SK-N-SH treated with all-trans-retinoic acid at 6 μM for 48 hours (cell line): ENCODE measurements at regions not wholly inside any gene's neighbourhood (a gene's known extent, or its start where the extent isn't known, plus 50 kb on each side); places are given as distances from the start of the nearest gene placed in this dataset.

Source experiments
- ATAC-seq: fragments of 200-7000 bp; cut with Tn5 transposase; 3 replicates; pipeline ENCODE4 v1.9.1; 2020; ENCODE audit warnings: mild to moderate bottlenecking, moderate library complexity
- ARNTL ChIP-seq: fragments of 450-650 bp; formaldehyde crosslinking; IDR thresholded peaks from 2 replicates; pipeline ENCODE4 v1.5.0; 2020; ENCODE audit warnings: low read depth, mild to moderate bottlenecking, moderate library complexity, borderline replicate concordance
- BACH2 ChIP-seq: fragments of 250-450 bp; sonication (Bioruptor Pico); IDR thresholded peaks from 2 replicates; pipeline ENCODE4 v1.9.0; 2021; ENCODE audit warnings: mild to moderate bottlenecking, borderline replicate concordance
- CSDC2 ChIP-seq: fragments of 250-450 bp; sonication (Bioruptor Pico); IDR thresholded peaks from 2 replicates; pipeline ENCODE4 v1.5.0; 2020; ENCODE audit warnings: mild to moderate bottlenecking, moderate library complexity
- CSRNP3 ChIP-seq: fragments of 250-450 bp; sonication (Bioruptor Pico); IDR thresholded peaks from 2 replicates; pipeline ENCODE4 v1.5.1; 2021; ENCODE audit warnings: mild to moderate bottlenecking, moderate library complexity
- ESRRG ChIP-seq: fragments of 250-450 bp; sonication (Bioruptor Pico); IDR thresholded peaks from 2 replicates; pipeline ENCODE4 v1.6.1; 2021; ENCODE audit warnings: mild to moderate bottlenecking
- GLIS3 ChIP-seq: fragments of 250-450 bp; sonication (Bioruptor Pico); IDR thresholded peaks from 2 replicates; pipeline ENCODE4 v1.5.0; 2020; ENCODE audit warnings: mild to moderate bottlenecking, moderate library complexity
- ISL1 ChIP-seq: fragments of 250-450 bp; sonication (Bioruptor Pico); IDR thresholded peaks from 2 replicates; pipeline ENCODE4 v2.1.2; 2022; ENCODE audit warnings: mild to moderate bottlenecking, moderate library complexity
- OSR1 ChIP-seq: fragments of 250-450 bp; sonication (Bioruptor Pico); IDR thresholded peaks from 2 replicates; pipeline ENCODE4 v1.8.0; 2022; ENCODE audit warnings: moderate library complexity, mild to moderate bottlenecking, inconsistent platforms
- PPARA ChIP-seq: fragments of 250-450 bp; sonication (Bioruptor Pico); IDR thresholded peaks from 2 replicates; pipeline ENCODE4 v1.5.0; 2020; ENCODE audit warnings: mild to moderate bottlenecking, borderline replicate concordance
- RARB ChIP-seq: fragments of 250-450 bp; sonication (Bioruptor Pico); IDR thresholded peaks from 2 replicates; pipeline ENCODE4 v1.8.0; 2021; ENCODE audit warnings: mild to moderate bottlenecking, moderate library complexity
- SNAI2 ChIP-seq: fragments of 250-450 bp; sonication (Bioruptor Pico); IDR thresholded peaks from 2 replicates; pipeline ENCODE4 v1.5.0; 2020; ENCODE audit warnings: mild to moderate bottlenecking, moderate library complexity
- TCF4 ChIP-seq: fragments of 250-450 bp; sonication (Bioruptor Pico); IDR thresholded peaks from 2 replicates; pipeline ENCODE4 v1.8.0; 2021; ENCODE audit warnings: mild to moderate bottlenecking, moderate library complexity, borderline replicate concordance
- TOX ChIP-seq: fragments of 250-450 bp; sonication (Bioruptor Pico); IDR thresholded peaks from 2 replicates; pipeline ENCODE4 v1.8.0; 2021; ENCODE audit warnings: mild to moderate bottlenecking, moderate library complexity, borderline replicate concordance
- TSHZ2 ChIP-seq: fragments of 250-450 bp; sonication (Bioruptor Pico); IDR thresholded peaks from 2 replicates; pipeline ENCODE4 v1.5.0; 2020; ENCODE audit warnings: mild to moderate bottlenecking, moderate library complexity
- ZFP3 ChIP-seq: fragments of 250-450 bp; sonication (Bioruptor Pico); IDR thresholded peaks from 2 replicates; pipeline ENCODE4 v1.5.0; 2020; ENCODE audit warnings: mild to moderate bottlenecking, moderate library complexity
- ZFP30 ChIP-seq: fragments of 450-650 bp; formaldehyde crosslinking; IDR thresholded peaks from 2 replicates; pipeline ENCODE4 v1.5.0; 2022; ENCODE audit warnings: mild to moderate bottlenecking, moderate library complexity
- ZNF565 ChIP-seq: fragments of 450-650 bp; formaldehyde crosslinking; conservative IDR thresholded peaks from 2 replicates; pipeline ENCODE4 v1.5.0; 2020; ENCODE audit warnings: low read depth, mild to moderate bottlenecking, moderate library complexity
- ZNF70 ChIP-seq: fragments of 450-650 bp; formaldehyde crosslinking; IDR thresholded peaks from 2 replicates; pipeline ENCODE4 v1.5.0; 2020; ENCODE audit warnings: mild to moderate bottlenecking, moderate library complexity
- ZNF8 ChIP-seq: fragments of 450-650 bp; formaldehyde crosslinking; IDR thresholded peaks from 2 replicates; pipeline ENCODE4 v1.5.0; 2020; ENCODE audit warnings: mild to moderate bottlenecking, moderate library complexity
- TF ChIP-seq, protein P1 (sequence below): fragments of 250-450 bp; sonication (Bioruptor Pico); IDR thresholded peaks from 2 replicates; pipeline ENCODE4 v1.8.0; 2021; ENCODE audit warnings: low read depth, mild to moderate bottlenecking, moderate library complexity, borderline replicate concordance
- TF ChIP-seq, protein P2 (sequence below): fragments of 250-450 bp; sonication (Bioruptor Pico); IDR thresholded peaks from 2 replicates; pipeline ENCODE4 v1.5.1; 2020; ENCODE audit warnings: low read depth, mild to moderate bottlenecking, moderate library complexity
- TF ChIP-seq, protein P3 (sequence below): fragments of 250-450 bp; sonication (Bioruptor Pico); IDR thresholded peaks from 2 replicates; pipeline ENCODE4 v1.8.0; 2020; ENCODE audit warnings: mild to moderate bottlenecking, moderate library complexity, borderline replicate concordance

DNA sequence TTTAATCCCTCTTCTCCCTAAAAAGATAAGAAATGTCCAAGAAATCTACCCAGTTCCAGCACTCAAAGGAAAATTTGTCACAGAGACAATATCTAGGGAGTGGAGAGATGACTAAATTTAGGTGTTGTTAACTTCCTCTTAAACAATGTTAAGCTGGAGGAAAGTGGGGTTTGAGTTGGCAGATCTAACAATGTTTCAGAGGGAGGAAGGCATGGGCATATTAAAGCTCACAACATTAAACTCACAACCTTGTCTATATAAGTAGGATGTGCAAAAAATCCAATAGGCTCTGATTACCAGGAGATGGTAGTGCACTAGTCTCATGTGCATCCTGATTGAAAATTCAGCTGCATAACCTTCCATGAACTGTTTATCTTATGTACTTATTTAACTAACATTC lies 190.1 kb downstream of the BARHL2 start:
- no peak for ATAC-seq

GRCh38 chr1:90522432-90522831 lies 194.7 kb downstream of the BARHL2 start:
- no peak for ATAC-seq
- no peak for TF ChIP-seq BACH2 (CRISPR knock-in tag)
- TF ChIP-seq, protein P1, sequence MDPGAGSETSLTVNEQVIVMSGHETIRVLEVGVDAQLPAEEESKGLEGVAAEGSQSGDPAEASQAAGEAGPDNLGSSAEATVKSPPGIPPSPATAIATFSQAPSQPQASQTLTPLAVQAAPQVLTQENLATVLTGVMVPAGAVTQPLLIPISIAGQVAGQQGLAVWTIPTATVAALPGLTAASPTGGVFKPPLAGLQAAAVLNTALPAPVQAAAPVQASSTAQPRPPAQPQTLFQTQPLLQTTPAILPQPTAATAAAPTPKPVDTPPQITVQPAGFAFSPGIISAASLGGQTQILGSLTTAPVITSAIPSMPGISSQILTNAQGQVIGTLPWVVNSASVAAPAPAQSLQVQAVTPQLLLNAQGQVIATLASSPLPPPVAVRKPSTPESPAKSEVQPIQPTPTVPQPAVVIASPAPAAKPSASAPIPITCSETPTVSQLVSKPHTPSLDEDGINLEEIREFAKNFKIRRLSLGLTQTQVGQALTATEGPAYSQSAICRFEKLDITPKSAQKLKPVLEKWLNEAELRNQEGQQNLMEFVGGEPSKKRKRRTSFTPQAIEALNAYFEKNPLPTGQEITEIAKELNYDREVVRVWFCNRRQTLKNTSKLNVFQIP, result no peak
- TF ChIP-seq ESRRG (CRISPR knock-in tag), result no peak
- TF ChIP-seq TCF4 (CRISPR knock-in tag), result no peak
- no peak for TF ChIP-seq ISL1 (CRISPR knock-in tag)
- no peak for TF ChIP-seq ZFP30
- no peak for TF ChIP-seq ZFP3 (CRISPR knock-in tag)
- TF ChIP-seq OSR1 (CRISPR knock-in tag), result no peak
- no peak for TF ChIP-seq PPARA (CRISPR knock-in tag)
- no peak for TF ChIP-seq ZNF565 (CRISPR knock-in tag)
- no peak for TF ChIP-seq TSHZ2 (CRISPR knock-in tag)
- TF ChIP-seq, protein P2, sequence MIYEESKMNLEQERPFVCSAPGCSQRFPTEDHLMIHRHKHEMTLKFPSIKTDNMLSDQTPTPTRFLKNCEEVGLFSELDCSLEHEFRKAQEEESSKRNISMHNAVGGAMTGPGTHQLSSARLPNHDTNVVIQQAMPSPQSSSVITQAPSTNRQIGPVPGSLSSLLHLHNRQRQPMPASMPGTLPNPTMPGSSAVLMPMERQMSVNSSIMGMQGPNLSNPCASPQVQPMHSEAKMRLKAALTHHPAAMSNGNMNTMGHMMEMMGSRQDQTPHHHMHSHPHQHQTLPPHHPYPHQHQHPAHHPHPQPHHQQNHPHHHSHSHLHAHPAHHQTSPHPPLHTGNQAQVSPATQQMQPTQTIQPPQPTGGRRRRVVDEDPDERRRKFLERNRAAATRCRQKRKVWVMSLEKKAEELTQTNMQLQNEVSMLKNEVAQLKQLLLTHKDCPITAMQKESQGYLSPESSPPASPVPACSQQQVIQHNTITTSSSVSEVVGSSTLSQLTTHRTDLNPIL (CRISPR knock-in tag), result no peak
- TF ChIP-seq CSDC2 (CRISPR knock-in tag), result no peak
- TF ChIP-seq, protein P3, sequence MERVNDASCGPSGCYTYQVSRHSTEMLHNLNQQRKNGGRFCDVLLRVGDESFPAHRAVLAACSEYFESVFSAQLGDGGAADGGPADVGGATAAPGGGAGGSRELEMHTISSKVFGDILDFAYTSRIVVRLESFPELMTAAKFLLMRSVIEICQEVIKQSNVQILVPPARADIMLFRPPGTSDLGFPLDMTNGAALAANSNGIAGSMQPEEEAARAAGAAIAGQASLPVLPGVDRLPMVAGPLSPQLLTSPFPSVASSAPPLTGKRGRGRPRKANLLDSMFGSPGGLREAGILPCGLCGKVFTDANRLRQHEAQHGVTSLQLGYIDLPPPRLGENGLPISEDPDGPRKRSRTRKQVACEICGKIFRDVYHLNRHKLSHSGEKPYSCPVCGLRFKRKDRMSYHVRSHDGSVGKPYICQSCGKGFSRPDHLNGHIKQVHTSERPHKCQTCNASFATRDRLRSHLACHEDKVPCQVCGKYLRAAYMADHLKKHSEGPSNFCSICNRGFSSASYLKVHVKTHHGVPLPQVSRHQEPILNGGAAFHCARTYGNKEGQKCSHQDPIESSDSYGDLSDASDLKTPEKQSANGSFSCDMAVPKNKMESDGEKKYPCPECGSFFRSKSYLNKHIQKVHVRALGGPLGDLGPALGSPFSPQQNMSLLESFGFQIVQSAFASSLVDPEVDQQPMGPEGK, result no peak
- no peak for TF ChIP-seq ZNF8 (CRISPR knock-in tag)
- no peak for TF ChIP-seq RARB (CRISPR knock-in tag)
- no peak for TF ChIP-seq SNAI2 (CRISPR knock-in tag)
- TF ChIP-seq ARNTL (CRISPR knock-in tag), result no peak
- TF ChIP-seq GLIS3 (CRISPR knock-in tag), result no peak

More for the DNA sequence above, 190.1 kb downstream of the BARHL2 start:
- no peak for TF ChIP-seq CSDC2 (CRISPR knock-in tag)
- TF ChIP-seq TOX (CRISPR knock-in tag), result no peak
- no peak for TF ChIP-seq CSRNP3
- no peak for TF ChIP-seq ZNF8 (CRISPR knock-in tag)
- TF ChIP-seq, all 23 proteins: peak for 0

GRCh38 chr1:90513956-90514355 lies 203.1 kb downstream of the BARHL2 start:
- TF ChIP-seq CSRNP3 (no peak), OSR1 (CRISPR knock-in tag) (no peak), ZNF70 (no peak), GLIS3 (CRISPR knock-in tag) (no peak), ARNTL (CRISPR knock-in tag) (no peak), SNAI2 (CRISPR knock-in tag) (no peak)
- TF ChIP-seq, protein P3, result no peak
- ATAC-seq, result no peak
